Cardiac muscle cell (in vitro differentiated cells and primary cell): ENCODE measurements at regions not wholly inside any gene's neighbourhood (a gene's known extent, or its start where the extent isn't known, plus 50 kb on each side); places are given as distances from the start of the nearest gene placed in this dataset.

Source experiments
- DNase-seq, 2 donors: peaks; one replicate each; pipeline versions ENCODE4 v3.0.0 to v3.0.0-alpha.2; 2010 to 2017; ENCODE audit warnings: low read depth in 1 of 2, low spot score in 1 of 2
- H3K27ac ChIP-seq: fragments of 200-600 bp; sonication (generic); 2 replicates; pipeline ENCODE4 v1.5.1; 2016
- H3K27me3 ChIP-seq: fragments of 200-600 bp; sonication (generic); 2 replicates; pipeline ENCODE4 v1.6.0; 2016; ENCODE audit warnings: control low read depth
- H3K36me3 ChIP-seq: fragments of 200-600 bp; sonication (generic); 2 replicates; pipeline ENCODE4 v1.5.1; 2016; ENCODE audit warnings: control low read depth
- H3K4me1 ChIP-seq: fragments of 200-600 bp; sonication (generic); 2 replicates; pipeline ENCODE4 v1.8.1; 2017; ENCODE audit warnings: low read depth, mild to moderate bottlenecking, mixed run types
- H3K4me3 ChIP-seq: fragments of 200-600 bp; sonication (generic); 2 replicates; pipeline ENCODE4 v1.5.1; 2016; ENCODE audit warnings: mild to moderate bottlenecking
- H3K9me3 ChIP-seq: fragments of 200-600 bp; sonication (generic); 2 replicates; pipeline ENCODE4 v1.5.1; 2017; ENCODE audit warnings: low read depth, mild to moderate bottlenecking, control low read depth
- CTCF ChIP-seq: IDR thresholded peaks from 2 replicates; pipeline ENCODE4 v1.5.1; 2012; ENCODE audit warnings: low read depth, mild to moderate bottlenecking, low read length

GRCh38 chr15:77837649-77838025 is 204.9 kb upstream of the LINGO1 start:
- Histone ChIP-seq H3K36me3 (no peaks in the 10 kb centered on the region), H3K27ac (no peak overlapping the region), H3K4me1 (no peaks in the 10 kb centered on the region), H3K27me3 (no peaks in the 10 kb centered on the region), H3K9me3 (no peaks in the 10 kb centered on the region), H3K4me3 (no peak overlapping the region)
- no peak for TF ChIP-seq CTCF
- no peak for DNase-seq

GRCh38 chr15:77836906-77837648 is 204.4 kb upstream of the LINGO1 start:
- no peaks in the 10 kb centered on the region for H3K27me3 ChIP-seq
- H3K36me3 ChIP-seq, result no peaks in the 10 kb centered on the region
- no peaks in the 10 kb centered on the region for H3K4me1 ChIP-seq
- DNase-seq, result no peak
- H3K4me3 ChIP-seq, result no peak overlapping the region
- no peaks in the 10 kb centered on the region for H3K9me3 ChIP-seq
- no peak for TF ChIP-seq CTCF
- H3K27ac ChIP-seq, result no peak overlapping the region

GRCh38 chr15:77836121-77836692 is 203.5 kb upstream of the LINGO1 start:
- no peak overlapping the region for H3K27ac ChIP-seq
- H3K27me3 ChIP-seq, result no peaks in the 10 kb centered on the region
- no peak for TF ChIP-seq CTCF
- no peak overlapping the region for H3K4me3 ChIP-seq
- H3K4me1 ChIP-seq, result no peaks in the 10 kb centered on the region
- H3K9me3 ChIP-seq, result no peaks in the 10 kb centered on the region
- DNase-seq, result peak; percentile 43 to 57
- H3K36me3 ChIP-seq, result no peaks in the 10 kb centered on the region

GRCh38 chr15:77834276-77834990 is 201.7 kb upstream of the LINGO1 start:
- no peak for TF ChIP-seq CTCF
- H3K4me3 ChIP-seq, result no peak overlapping the region
- no peak overlapping the region for H3K27ac ChIP-seq
- no peaks in the 10 kb centered on the region for H3K4me1 ChIP-seq
- H3K9me3 ChIP-seq, result no peaks in the 10 kb centered on the region
- H3K27me3 ChIP-seq, result no peaks in the 10 kb centered on the region
- DNase-seq, result no peak
- H3K36me3 ChIP-seq, result no peaks in the 10 kb centered on the region

GRCh38 chr15:77832874-77833273 is 200.2 kb upstream of the LINGO1 start:
- Histone ChIP-seq H3K36me3 (no peaks in the 10 kb centered on the region), H3K9me3 (no peaks in the 10 kb centered on the region), H3K27me3 (no peaks in the 10 kb centered on the region), H3K4me3 (no peak overlapping the region), H3K27ac (no peak overlapping the region), H3K4me1 (no peaks in the 10 kb centered on the region)
- TF ChIP-seq CTCF, result no peak
- no peak for DNase-seq
